Upper lobe of left lung (tissue), 6 donors: ENCODE measurements at regions not wholly inside any gene's neighbourhood (a gene's known extent, or its start where the extent isn't known, plus 50 kb on each side); places are given as distances from the start of the nearest gene placed in this dataset.

ENCODE experiments used
- ATAC-seq, 2 donors: fragments of 200-7000 bp; cut with Tn5 transposase; one replicate each; pipeline ENCODE4 v1.9.1; 2022; ENCODE audit warnings: mild to moderate bottlenecking in 2 of 2, moderate library complexity in 2 of 2; ENCODE audit not compliant: low FRiP score in 2 of 2
- DNase-seq, 2 donors: peaks; one replicate each; pipeline ENCODE4 v3.0.0-alpha.2; 2019 to 2020
- H3K27ac ChIP-seq, 4 donors: fragments of 200-600 bp; sonication (generic); one replicate each; pipeline ENCODE4 v1.5.1; 2016 to 2019
- H3K27me3 ChIP-seq, 4 donors: fragments of 200-600 bp; sonication (generic); one replicate each; pipeline ENCODE4 v1.5.1; 2017 to 2019
- H3K36me3 ChIP-seq, 4 donors: fragments of 200-600 bp; sonication (generic); one replicate each; pipeline ENCODE4 v1.5.1; 2016 to 2019
- H3K4me1 ChIP-seq, 4 donors: fragments of 200-600 bp; sonication (generic); one replicate each; pipeline ENCODE4 v1.5.1; 2018 to 2019
- H3K4me3 ChIP-seq, 4 donors: fragments of 200-600 bp; sonication (generic); one replicate each; pipeline ENCODE4 v1.5.1; 2017 to 2019; ENCODE audit warnings: mild to moderate bottlenecking in 2 of 4, moderate library complexity in 1 of 4
- H3K9me3 ChIP-seq, 4 donors: fragments of 200-600 bp; sonication (generic); one replicate each; pipeline ENCODE4 v1.5.1; 2018 to 2019
- EP300 ChIP-seq, 4 donors: sonication (generic); formaldehyde crosslinking; IDR thresholded peaks; one replicate each; pipeline ENCODE4 v1.5.1; 2017; ENCODE audit warnings: antibody characterized with exemption in 4 of 4, control low read depth in 2 of 4
- POLR2A ChIP-seq, 4 donors: fragments of 450-650 bp; IDR thresholded peaks; one replicate each; pipeline ENCODE4 v1.5.1; 2016 to 2017; ENCODE audit warnings: antibody characterized with exemption in 4 of 4, mild to moderate bottlenecking in 2 of 4
- POLR2AphosphoS5 ChIP-seq, 2 donors: sonication (generic); formaldehyde crosslinking; IDR thresholded peaks; one replicate each; pipeline ENCODE4 v1.5.1; 2017; ENCODE audit warnings: antibody characterized with exemption in 2 of 2
- WGBS, 2 donors: methylation state at CpG; one replicate each; pipeline ENCODE4 v1.1.5; 2017 to 2018; 5-methylcytosine and 5-hydroxymethylcytosine counted together
- TF ChIP-seq, protein P1 (sequence below), 6 experiments: fragments of 450-650 bp in 4 of 6; fragments of 200-600 bp in 2 of 6; sonication (generic) in 2 of 6; IDR thresholded peaks; one replicate each; pipeline ENCODE4 v1.5.1; 2016 to 2019; ENCODE audit warnings: antibody characterized with exemption in 6 of 6
- donor health status: DM: no; HTN: no; CAD: no; lungs with moderate emphysema.
- donor health status: DM: no; HTN: yes; CAD: no; lungs with severe emphysema.

DNA sequence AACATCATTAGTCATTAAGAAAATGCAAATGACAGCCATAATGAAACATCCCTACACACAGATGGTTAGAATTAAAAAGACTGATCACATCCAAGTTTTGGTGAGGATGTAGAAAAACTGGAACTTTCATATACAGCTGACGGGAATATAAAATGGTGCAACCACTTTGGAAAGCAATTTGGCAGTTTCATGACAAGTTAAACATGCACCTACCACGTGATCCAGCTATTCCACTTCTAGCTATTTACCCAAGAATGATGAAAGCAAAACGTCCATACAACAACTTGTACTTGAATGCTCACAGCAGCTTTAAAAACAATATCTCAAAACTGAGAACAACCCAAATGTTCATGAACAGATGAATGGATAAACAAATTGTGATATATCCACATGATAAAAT, 77.9 kb upstream of the AVPR1A start:
- H3K4me3 ChIP-seq = no peak overlapping the region
- 54 to 55% methylated on average over 3 of the region's 3 CpGs for WGBS, 2 donors
- TF ChIP-seq EP300 (IDR thresholded peaks at IDR 0.05) (no peak), POLR2A (IDR thresholded peaks at IDR 0.05) (no peak)
- TF ChIP-seq, protein P1, sequence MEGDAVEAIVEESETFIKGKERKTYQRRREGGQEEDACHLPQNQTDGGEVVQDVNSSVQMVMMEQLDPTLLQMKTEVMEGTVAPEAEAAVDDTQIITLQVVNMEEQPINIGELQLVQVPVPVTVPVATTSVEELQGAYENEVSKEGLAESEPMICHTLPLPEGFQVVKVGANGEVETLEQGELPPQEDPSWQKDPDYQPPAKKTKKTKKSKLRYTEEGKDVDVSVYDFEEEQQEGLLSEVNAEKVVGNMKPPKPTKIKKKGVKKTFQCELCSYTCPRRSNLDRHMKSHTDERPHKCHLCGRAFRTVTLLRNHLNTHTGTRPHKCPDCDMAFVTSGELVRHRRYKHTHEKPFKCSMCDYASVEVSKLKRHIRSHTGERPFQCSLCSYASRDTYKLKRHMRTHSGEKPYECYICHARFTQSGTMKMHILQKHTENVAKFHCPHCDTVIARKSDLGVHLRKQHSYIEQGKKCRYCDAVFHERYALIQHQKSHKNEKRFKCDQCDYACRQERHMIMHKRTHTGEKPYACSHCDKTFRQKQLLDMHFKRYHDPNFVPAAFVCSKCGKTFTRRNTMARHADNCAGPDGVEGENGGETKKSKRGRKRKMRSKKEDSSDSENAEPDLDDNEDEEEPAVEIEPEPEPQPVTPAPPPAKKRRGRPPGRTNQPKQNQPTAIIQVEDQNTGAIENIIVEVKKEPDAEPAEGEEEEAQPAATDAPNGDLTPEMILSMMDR (IDR thresholded peaks at IDR 0.05) = no peak
- H3K36me3 ChIP-seq = no peaks in the 10 kb centered on the region
- no peak overlapping the region for H3K27ac ChIP-seq
- H3K27me3 ChIP-seq = no peaks in the 10 kb centered on the region
- ATAC-seq (no peak), DNase-seq (no peak)
- H3K9me3 ChIP-seq = no peaks in the 10 kb centered on the region
- H3K4me1 ChIP-seq = no peaks in the 10 kb centered on the region

DNA sequence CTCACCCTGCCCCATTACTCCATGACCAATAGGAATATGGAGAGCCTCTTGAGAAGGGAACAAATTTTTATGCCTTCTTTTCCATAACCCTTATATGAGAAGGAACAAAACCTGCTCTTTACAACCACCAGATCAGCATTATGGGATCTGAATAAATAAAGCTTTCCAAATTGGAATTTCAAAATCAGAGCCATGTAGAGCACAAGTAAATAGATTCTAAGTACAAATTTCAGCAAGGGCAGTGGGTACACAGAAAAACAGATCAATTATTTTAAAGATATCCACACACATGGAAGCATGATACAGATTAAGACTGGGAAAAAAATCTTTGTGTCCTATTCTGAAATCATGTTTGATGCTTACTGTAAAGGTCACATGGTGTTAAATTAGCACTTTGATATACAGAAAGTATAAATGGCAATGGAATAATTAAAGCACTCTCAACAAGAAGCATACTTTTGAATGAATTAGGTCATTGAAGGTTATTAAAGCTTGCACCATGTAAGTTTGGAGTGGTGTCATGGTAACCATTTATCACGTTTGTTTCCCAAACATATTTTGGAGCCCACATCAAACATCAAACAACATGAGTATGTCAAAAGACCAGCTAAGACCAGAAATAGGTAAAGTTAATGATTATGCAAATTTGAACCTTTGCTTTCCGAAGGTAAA, 75.9 kb upstream of the AVPR1A start:
- 71 to 73% methylated on average over 2 of the region's 2 CpGs for WGBS, 2 donors
- no peak for TF ChIP-seq POLR2AphosphoS5 (IDR thresholded peaks at IDR 0.05)
- TF ChIP-seq EP300 (IDR thresholded peaks at IDR 0.05) = no peak
- no peak for TF ChIP-seq POLR2A (IDR thresholded peaks at IDR 0.05)
- TF ChIP-seq, protein P1 (IDR thresholded peaks at IDR 0.05) = no peak
- ATAC-seq = no peak
- H3K4me1 ChIP-seq = no peaks in the 10 kb centered on the region
- no peak for DNase-seq
- no peaks in the 10 kb centered on the region for H3K9me3 ChIP-seq
- H3K4me3 ChIP-seq = no peak overlapping the region
- H3K27me3 ChIP-seq = no peaks in the 10 kb centered on the region
- H3K36me3 ChIP-seq = no peaks in the 10 kb centered on the region
- no peak overlapping the region for H3K27ac ChIP-seq

DNA sequence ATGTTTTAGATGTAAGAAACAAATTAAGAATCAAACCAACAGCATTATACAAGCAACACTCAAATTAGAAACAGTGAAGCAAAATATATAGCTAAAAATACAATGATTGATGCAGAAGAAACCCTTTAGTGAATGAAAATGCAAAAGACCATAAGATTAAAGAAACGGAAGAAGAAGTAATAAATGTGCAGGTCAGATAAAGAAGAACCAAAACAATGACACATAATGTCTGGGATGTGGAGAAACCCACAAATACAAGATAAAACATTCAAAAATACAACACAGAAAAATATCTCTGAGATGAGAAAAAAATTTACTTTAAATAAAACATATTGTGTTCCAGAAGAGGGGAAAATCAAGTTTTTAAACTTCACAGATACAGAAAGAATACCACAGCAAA, 73.4 kb upstream of the AVPR1A start:
- H3K27me3 ChIP-seq = no peaks in the 10 kb centered on the region
- no peaks in the 10 kb centered on the region for H3K36me3 ChIP-seq
- H3K4me3 ChIP-seq = no peak overlapping the region
- DNase-seq = no peak
- TF ChIP-seq EP300 (IDR thresholded peaks at IDR 0.05) = no peak
- no peaks in the 10 kb centered on the region for H3K4me1 ChIP-seq
- 63 to 71% methylated on average over 1 of the region's 1 CpG for WGBS, 2 donors
- no peak for ATAC-seq
- no peak overlapping the region for H3K27ac ChIP-seq
- no peaks in the 10 kb centered on the region for H3K9me3 ChIP-seq

DNA sequence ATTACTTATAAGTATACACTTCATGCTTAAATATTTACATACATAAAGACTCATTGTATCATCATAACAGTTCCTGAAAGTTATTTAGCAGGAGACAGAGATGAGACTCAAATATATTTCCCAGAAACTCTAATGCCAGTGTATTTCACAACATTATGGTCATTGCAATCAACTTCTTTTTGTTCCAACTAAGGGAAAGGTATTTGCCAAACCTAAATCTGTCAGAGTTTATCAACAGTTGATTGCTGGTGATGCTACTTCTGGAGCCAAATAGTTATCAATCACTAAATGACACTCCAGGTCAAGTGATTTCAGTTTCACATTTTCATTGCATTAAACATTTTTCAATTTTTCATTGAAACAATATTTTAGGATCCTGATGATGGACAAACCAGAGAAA, 72.1 kb upstream of the AVPR1A start:
- H3K36me3 ChIP-seq = no peaks in the 10 kb centered on the region
- H3K9me3 ChIP-seq = no peaks in the 10 kb centered on the region
- no peak for TF ChIP-seq POLR2A (IDR thresholded peaks at IDR 0.05)
- TF ChIP-seq, protein P1 (IDR thresholded peaks at IDR 0.05) = no peak
- TF ChIP-seq POLR2AphosphoS5 (IDR thresholded peaks at IDR 0.05) = no peak
- TF ChIP-seq EP300 (IDR thresholded peaks at IDR 0.05) = no peak
- ATAC-seq (no peak), DNase-seq (no peak)
- H3K4me3 ChIP-seq = no peak overlapping the region
- H3K4me1 ChIP-seq = no peaks in the 10 kb centered on the region
- no peaks in the 10 kb centered on the region for H3K27me3 ChIP-seq
- no peak overlapping the region for H3K27ac ChIP-seq

DNA sequence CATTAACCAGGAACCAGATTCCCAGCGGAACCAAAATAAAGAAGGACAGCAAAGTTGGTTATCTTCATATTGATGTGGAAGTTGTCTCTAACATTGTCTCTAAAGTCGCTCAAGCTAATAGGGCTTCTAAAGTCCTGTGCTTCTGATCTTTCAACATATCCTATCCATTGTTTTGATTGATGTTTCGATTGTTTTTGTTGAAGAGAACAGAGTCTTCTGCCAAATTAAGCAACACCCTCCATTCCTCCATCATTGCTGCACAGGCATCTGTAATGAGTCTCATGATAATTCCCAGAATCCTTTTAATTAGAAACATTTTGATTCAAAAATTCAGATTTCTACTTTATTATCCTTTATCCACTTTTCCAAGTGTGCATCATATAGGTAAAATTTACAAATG, 71.6 kb upstream of the AVPR1A start:
- 60 to 71% methylated on average over 3 of the region's 3 CpGs for WGBS, 2 donors
- TF ChIP-seq, protein P1 (IDR thresholded peaks at IDR 0.05) = no peak
- no peak for TF ChIP-seq POLR2AphosphoS5 (IDR thresholded peaks at IDR 0.05)
- TF ChIP-seq POLR2A (IDR thresholded peaks at IDR 0.05) = no peak
- no peak for TF ChIP-seq EP300 (IDR thresholded peaks at IDR 0.05)
- Histone ChIP-seq H3K9me3 (no peaks in the 10 kb centered on the region), H3K27ac (no peak overlapping the region), H3K27me3 (no peaks in the 10 kb centered on the region), H3K4me1 (no peaks in the 10 kb centered on the region), H3K36me3 (no peaks in the 10 kb centered on the region), H3K4me3 (no peak overlapping the region)
- ATAC-seq (no peak), DNase-seq (no peak)
